Endothelial cell (in vitro differentiated cells): ENCODE measurements at regions not wholly inside any gene's neighbourhood (a gene's known extent, or its start where the extent isn't known, plus 50 kb on each side); places are given as distances from the start of the nearest gene placed in this dataset.

Source experiments
- DNase-seq: peaks from one replicate; pipeline ENCODE4 v3.0.0; 2021; ENCODE audit warnings: low spot score
- H3K27ac Mint-ChIP-seq: one replicate; pipeline ENCODE4 v1.8.0; 2021; ENCODE audit warnings: mixed read lengths, inconsistent platforms; ENCODE audit not compliant: unreplicated experiment
- H3K27me3 Mint-ChIP-seq: one replicate; pipeline ENCODE4 v1.8.0; 2021; ENCODE audit warnings: mild to moderate bottlenecking, moderate library complexity, mixed read lengths, inconsistent platforms; ENCODE audit not compliant: unreplicated experiment
- H3K36me3 Mint-ChIP-seq: one replicate; pipeline ENCODE4 v1.8.0; 2021; ENCODE audit warnings: mild to moderate bottlenecking, low read depth, mixed read lengths, inconsistent platforms; ENCODE audit not compliant: unreplicated experiment
- H3K4me1 Mint-ChIP-seq: one replicate; pipeline ENCODE4 v1.8.0; 2021; ENCODE audit warnings: mild to moderate bottlenecking, mixed read lengths, inconsistent platforms; ENCODE audit not compliant: unreplicated experiment
- H3K4me3 Mint-ChIP-seq: one replicate; pipeline ENCODE4 v1.8.0; 2021; ENCODE audit warnings: mild to moderate bottlenecking, mixed read lengths, inconsistent platforms; ENCODE audit not compliant: unreplicated experiment
- H3K9me3 Mint-ChIP-seq: one replicate; pipeline ENCODE4 v1.8.0; 2021; ENCODE audit warnings: mixed read lengths, inconsistent platforms; ENCODE audit not compliant: unreplicated experiment
- CTCF ChIP-seq: fragments of 200-600 bp; sonication (generic); IDR thresholded peaks from one replicate; pipeline ENCODE4 v1.5.0; 2021; ENCODE audit warnings: antibody characterized with exemption; ENCODE audit not compliant: unreplicated experiment

GRCh38 chr10:123571978-123572377 lies 94.2 kb upstream of the GPR26 start:
- H3K27ac Mint-ChIP-seq, result no peak overlapping the region
- DNase-seq, result no peak
- no peak overlapping the region for H3K4me3 Mint-ChIP-seq
- peaks cover 3% of the 10 kb centered on the region for H3K36me3 Mint-ChIP-seq
- H3K27me3 Mint-ChIP-seq, result peaks cover 2% of the 10 kb centered on the region
- no peak for TF ChIP-seq CTCF
- no peaks in the 10 kb centered on the region for H3K9me3 Mint-ChIP-seq
- no peaks in the 10 kb centered on the region for H3K4me1 Mint-ChIP-seq

GRCh38 chr10:123573236-123574108 lies 92.7 kb upstream of the GPR26 start:
- TF ChIP-seq CTCF, result peak; percentile 75
- peak; percentile 79 for DNase-seq
- no peak overlapping the region for H3K4me3 Mint-ChIP-seq
- no peaks in the 10 kb centered on the region for H3K4me1 Mint-ChIP-seq
- no peak overlapping the region for H3K27ac Mint-ChIP-seq
- H3K9me3 Mint-ChIP-seq, result no peaks in the 10 kb centered on the region
- H3K27me3 Mint-ChIP-seq, result peaks cover 2% of the 10 kb centered on the region
- H3K36me3 Mint-ChIP-seq, result peaks cover 3% of the 10 kb centered on the region

DNA sequence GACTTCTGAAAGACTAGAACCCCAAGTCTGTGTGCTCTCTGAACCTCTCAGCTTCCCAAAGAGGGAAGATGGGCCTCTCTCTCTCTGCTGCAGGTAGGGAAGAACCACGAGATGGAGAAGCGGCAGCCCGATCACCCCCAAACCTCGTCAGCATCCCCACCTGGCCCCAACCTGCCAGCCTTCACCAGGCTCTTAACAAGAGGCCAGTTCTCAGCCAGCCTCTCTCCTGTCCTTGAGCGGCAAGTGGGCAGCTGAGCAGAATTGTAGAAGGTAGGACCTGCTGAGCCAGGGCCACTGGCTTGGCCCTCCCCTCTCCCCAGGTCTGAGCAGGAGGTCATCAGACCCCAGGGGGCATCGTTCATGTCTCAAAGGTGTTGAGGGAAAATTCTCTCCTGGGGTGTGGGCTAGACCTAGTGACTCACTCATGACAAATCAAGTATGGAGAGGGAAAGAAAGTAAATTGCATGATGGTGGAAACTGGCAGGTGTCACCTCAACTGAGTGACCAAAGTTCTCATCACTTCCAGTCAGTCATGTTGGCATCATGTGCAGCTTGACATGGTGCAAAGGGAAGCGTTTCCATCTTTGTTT lies 92.0 kb upstream of the GPR26 start:
- DNase-seq, result no peak
- Mint-ChIP-seq H3K9me3 (no peaks in the 10 kb centered on the region), H3K4me1 (no peaks in the 10 kb centered on the region), H3K4me3 (no peak overlapping the region), H3K27ac (no peak overlapping the region), H3K36me3 (peaks cover 3% of the 10 kb centered on the region), H3K27me3 (peaks cover 2% of the 10 kb centered on the region)
- TF ChIP-seq CTCF, result no peak

DNA sequence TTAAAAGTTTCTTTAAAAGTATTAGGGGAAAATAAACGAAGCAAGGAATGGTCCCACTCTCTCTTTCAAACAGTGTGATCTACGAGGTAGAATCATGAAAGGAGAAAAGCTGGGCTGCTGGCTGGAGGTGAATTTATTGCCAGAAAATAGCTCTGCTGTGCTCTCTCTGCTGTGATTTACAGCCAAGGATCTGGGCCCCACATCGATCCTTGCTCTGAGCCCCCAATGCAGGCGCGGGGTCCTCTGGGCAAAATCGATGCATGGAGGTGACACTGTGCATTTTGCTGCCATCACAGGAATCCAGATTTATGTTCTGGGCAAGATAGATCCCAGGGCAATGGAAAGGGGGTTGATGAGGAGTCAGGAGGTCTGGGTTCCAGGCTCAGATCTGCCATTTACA lies 91.0 kb upstream of the GPR26 start:
- Mint-ChIP-seq H3K4me1 (no peaks in the 10 kb centered on the region), H3K36me3 (peaks cover 3% of the 10 kb centered on the region), H3K9me3 (no peaks in the 10 kb centered on the region), H3K4me3 (no peak overlapping the region), H3K27me3 (peaks cover 2% of the 10 kb centered on the region), H3K27ac (no peak overlapping the region)
- no peak for DNase-seq
- TF ChIP-seq CTCF, result no peak

DNA sequence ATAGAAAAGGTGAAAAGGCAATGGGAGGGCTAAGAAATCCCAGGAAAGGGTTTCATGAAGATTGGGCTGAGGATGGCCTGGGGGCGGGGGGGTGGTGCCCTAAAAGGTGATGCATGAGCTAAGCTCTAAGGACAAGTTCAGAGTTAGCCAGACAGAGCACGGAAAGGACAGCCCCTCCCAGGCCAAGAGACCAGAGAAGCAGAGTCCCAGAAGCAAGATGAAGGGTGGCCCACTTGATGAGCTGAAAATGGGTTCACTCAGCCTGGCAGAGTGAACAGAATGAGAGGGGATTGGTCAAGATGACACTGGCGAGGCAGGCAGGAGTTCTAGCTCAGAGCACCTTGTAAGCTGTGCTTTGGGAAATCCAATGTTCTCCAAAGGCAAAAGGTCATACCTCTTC lies 89.4 kb upstream of the GPR26 start:
- Mint-ChIP-seq H3K9me3 (no peaks in the 10 kb centered on the region), H3K4me1 (no peaks in the 10 kb centered on the region), H3K36me3 (peaks cover 3% of the 10 kb centered on the region), H3K27me3 (peaks cover 8% of the 10 kb centered on the region), H3K4me3 (no peak overlapping the region), H3K27ac (no peak overlapping the region)
- no peak for DNase-seq
- no peak for TF ChIP-seq CTCF
